ENCODE measurements at regions not wholly inside any gene's neighbourhood (a gene's known extent, or its start where the extent isn't known, plus 50 kb on each side); places are given as distances from the start of the nearest gene placed in this dataset.
A peak's percentile ranks its signal among the peaks of the same experiment; 100 is the strongest.

- no peaks in the 10 kb centered on the region for H3K9me3 ChIP-seq
- no peak overlapping the region for H3K27ac ChIP-seq
- H3K4me3 ChIP-seq = no peak overlapping the region
- intact Hi-C loops (cut with DNase I) = no loop called here
- no peak for TF ChIP-seq CTCF (IDR thresholded peaks at IDR 0.05)
- H3K27me3 ChIP-seq = no peaks in the 10 kb centered on the region
- DNase-seq (peak in 2 of 4 donors; percentile 29 to 60), ATAC-seq (peak; percentile 83)
- no peaks in the 10 kb centered on the region for H3K36me3 ChIP-seq
- peaks cover 0 to 20% of the 10 kb centered on the region in 2 donors for H3K4me1 ChIP-seq
Measured at GRCh38 chr18:10205151-10205550, 249.3 kb upstream of the APCDD1 start.

GRCh38 chr18:10207682-10208345 is 246.6 kb upstream of the APCDD1 start:
- Histone ChIP-seq H3K36me3 (no peaks in the 10 kb centered on the region), H3K9me3 (no peaks in the 10 kb centered on the region), H3K4me1 (peaks cover 0 to 14% of the 10 kb centered on the region in 2 donors), H3K27ac (no peak overlapping the region), H3K4me3 (no peak overlapping the region), H3K27me3 (no peaks in the 10 kb centered on the region)
- DNase-seq (no peak), ATAC-seq (no peak)
- TF ChIP-seq CTCF (IDR thresholded peaks at IDR 0.05) = no peak
- intact Hi-C loops (cut with DNase I) = no loop called here

- DNase-seq (no peak), ATAC-seq (no peak)
- intact Hi-C loops (cut with DNase I) = no loop called here
- H3K36me3 ChIP-seq = no peaks in the 10 kb centered on the region
- no peaks in the 10 kb centered on the region for H3K9me3 ChIP-seq
- peaks cover 7 to 26% of the 10 kb centered on the region in 2 donors for H3K4me1 ChIP-seq
- no peaks in the 10 kb centered on the region for H3K27me3 ChIP-seq
- H3K4me3 ChIP-seq = no peak overlapping the region
- TF ChIP-seq CTCF (IDR thresholded peaks at IDR 0.05) = no peak
- no peak overlapping the region for H3K27ac ChIP-seq
Measured at GRCh38 chr18:10209302-10209701, 245.1 kb upstream of the APCDD1 start.

GRCh38 chr18:10210057-10210633 is 244.3 kb upstream of the APCDD1 start:
- intact Hi-C loops (cut with DNase I) = no loop called here
- TF ChIP-seq CTCF (IDR thresholded peaks at IDR 0.05) = no peak
- H3K27ac ChIP-seq = no peak overlapping the region

GRCh38 chr18:10213526-10213925 is 240.9 kb upstream of the APCDD1 start:
- H3K9me3 ChIP-seq = no peaks in the 10 kb centered on the region
- H3K4me3 ChIP-seq = no peak overlapping the region
- ATAC-seq = peak; percentile 90
- no peaks in the 10 kb centered on the region for H3K27me3 ChIP-seq
- peak overlapping the region in 1 of 2 donors; percentile 60 for H3K27ac ChIP-seq
- no peaks in the 10 kb centered on the region for H3K36me3 ChIP-seq
- peaks cover 7 to 22% of the 10 kb centered on the region in 2 donors for H3K4me1 ChIP-seq
- DNase-seq = peak in 2 of 4 donors; percentile 63 to 82
- intact Hi-C loops (cut with DNase I) = no loop called here
- no peak for TF ChIP-seq CTCF (IDR thresholded peaks at IDR 0.05)

More at GRCh38 chr18:10210057-10210633, 244.3 kb upstream of the APCDD1 start:
- no peak for DNase-seq
- Histone ChIP-seq H3K36me3 (no peaks in the 10 kb centered on the region), H3K27me3 (no peaks in the 10 kb centered on the region), H3K4me1 (peaks cover 7 to 26% of the 10 kb centered on the region in 2 donors), H3K4me3 (no peak overlapping the region), H3K9me3 (no peaks in the 10 kb centered on the region)
- ATAC-seq = no peak
